ENCODE measurements at regions not wholly inside any gene's neighbourhood (a gene's known extent, or its start where the extent isn't known, plus 50 kb on each side); places are given as distances from the start of the nearest gene placed in this dataset.

- no peak for DNase-seq
Measured at GRCh38 chr9:96183751-96184150, 118.2 kb downstream of the HSD17B3 start.

GRCh38 chr9:96178153-96178552 lies 123.8 kb downstream of the HSD17B3 start:
- no peak for DNase-seq

- DNase-seq, result no peak
Measured at GRCh38 chr9:96177719-96178028, 124.3 kb downstream of the HSD17B3 start.

GRCh38 chr9:96177005-96177718 lies 124.8 kb downstream of the HSD17B3 start:
- DNase-seq, result no peak

GRCh38 chr9:96175796-96176195 lies 126.2 kb downstream of the HSD17B3 start:
- DNase-seq, result no peak

GRCh38 chr9:96175001-96175400 lies 127.0 kb downstream of the HSD17B3 start:
- DNase-seq, result no peak

- DNase-seq, result no peak
Measured at GRCh38 chr9:96174371-96174770, 127.6 kb downstream of the HSD17B3 start.

GRCh38 chr9:96173640-96174039 lies 128.3 kb downstream of the HSD17B3 start:
- no peak for DNase-seq

GRCh38 chr9:96172797-96173196 lies 129.2 kb downstream of the HSD17B3 start:
- DNase-seq, result no peak

GRCh38 chr9:96171728-96172127 lies 130.2 kb downstream of the HSD17B3 start:
- no peak for DNase-seq

GRCh38 chr9:96169901-96170300 lies 132.1 kb downstream of the HSD17B3 start:
- DNase-seq, result no peak

GRCh38 chr9:96169484-96169883 lies 132.5 kb downstream of the HSD17B3 start:
- DNase-seq, result no peak

- DNase-seq, result no peak
Measured at GRCh38 chr9:96168882-96169281, 133.1 kb downstream of the HSD17B3 start.

- DNase-seq, result no peak
Measured at GRCh38 chr9:96167011-96167410, 135.0 kb downstream of the HSD17B3 start.

GRCh38 chr9:96164268-96164683 lies 137.7 kb downstream of the HSD17B3 start:
- no peak for DNase-seq

GRCh38 chr9:96163712-96164111 lies 138.3 kb downstream of the HSD17B3 start:
- no peak for DNase-seq

- DNase-seq, result no peak
Measured at GRCh38 chr9:96163161-96163560, 138.8 kb downstream of the HSD17B3 start.

- no peak for DNase-seq
Measured at GRCh38 chr9:96161819-96162218, 140.2 kb downstream of the HSD17B3 start.

GRCh38 chr9:96160866-96161265 lies 141.1 kb downstream of the HSD17B3 start:
- DNase-seq, result no peak

- no peak for DNase-seq
Measured at GRCh38 chr9:96160168-96160567, 141.8 kb downstream of the HSD17B3 start.

- DNase-seq, result no peak
Measured at GRCh38 chr9:96159596-96159995, 142.4 kb downstream of the HSD17B3 start.

- no peak for DNase-seq
Measured at GRCh38 chr9:96158909-96159575, 142.9 kb downstream of the HSD17B3 start.

- DNase-seq, result no peak
Measured at GRCh38 chr9:96158147-96158546, 143.8 kb downstream of the HSD17B3 start.

GRCh38 chr9:96157675-96158074 lies 144.3 kb downstream of the HSD17B3 start:
- DNase-seq, result no peak

Data from NCI-H1105 (cell line).